G401 (cell line): ENCODE measurements at regions not wholly inside any gene's neighbourhood (a gene's known extent, or its start where the extent isn't known, plus 50 kb on each side); places are given as distances from the start of the nearest gene placed in this dataset.
"Not testable (repeated sequence)": the region's sequence is repeated elsewhere in the genome, so short reads cannot be mapped to it uniquely, and the experiment has no call there.

Experiments
- DNase-seq: peaks from one replicate; pipeline ENCODE4 v3.0.0-alpha.2; 2015; ENCODE audit warnings: low spot score
- in situ Hi-C: cut with HindIII; loops from 2 replicates; pipeline ENCODE4 v1.10.0; 2016; ENCODE audit warnings: low sequenced_read_pairs, mixed read lengths

DNA sequence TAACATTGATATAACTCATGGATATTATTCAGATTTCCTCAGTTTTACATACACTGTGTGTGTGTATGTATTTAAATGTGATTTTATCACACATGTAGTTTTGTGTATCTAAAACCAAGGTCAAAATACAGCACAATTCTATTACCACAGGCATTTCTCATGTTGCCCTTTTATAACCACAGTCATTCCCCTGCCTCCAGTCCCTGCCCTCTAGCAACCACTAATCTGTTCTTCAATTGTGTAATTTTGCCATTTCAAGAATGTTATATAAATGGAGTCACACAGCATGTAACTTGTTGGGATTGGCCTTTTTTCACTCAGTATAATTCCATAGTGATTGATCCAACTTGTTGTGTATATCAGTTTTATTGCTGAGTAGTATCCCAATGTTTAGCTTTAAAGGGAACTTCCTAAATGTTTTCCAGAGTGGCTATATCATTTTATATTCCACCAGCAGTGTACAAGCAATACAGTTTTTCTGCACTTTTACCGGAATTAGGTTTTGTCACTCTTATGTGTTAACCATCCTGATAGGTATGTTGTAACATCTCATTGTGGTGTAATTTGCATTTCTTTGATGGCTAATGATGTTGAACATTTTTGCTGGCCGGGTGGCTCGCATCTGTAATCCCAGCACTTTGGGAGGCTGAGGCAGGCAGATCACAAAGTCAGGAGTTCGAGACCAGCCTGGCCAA lies 338.2 kb downstream of the SOX4 start:
- in situ Hi-C loops, result no loop called here
- no peak for DNase-seq

DNA sequence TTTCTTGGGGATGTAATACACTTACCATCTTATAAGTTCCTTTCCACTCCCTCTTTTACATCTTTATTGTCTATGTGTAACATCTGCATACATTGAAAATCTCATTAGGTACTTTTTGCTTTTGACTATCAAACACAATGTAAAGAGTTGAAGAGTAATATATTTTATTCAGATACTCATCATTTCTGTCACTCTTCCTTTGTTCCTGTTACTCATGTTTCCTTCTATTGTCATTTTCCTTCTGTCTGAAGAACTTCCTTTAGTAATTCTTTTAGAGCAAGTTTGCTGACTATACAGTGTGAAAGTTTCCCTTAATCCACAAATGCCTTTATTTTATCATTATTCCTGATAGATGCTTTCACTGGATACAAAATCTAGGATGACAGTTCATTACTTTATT lies 339.8 kb downstream of the SOX4 start:
- in situ Hi-C loops, result no loop called here
- no peak for DNase-seq

DNA sequence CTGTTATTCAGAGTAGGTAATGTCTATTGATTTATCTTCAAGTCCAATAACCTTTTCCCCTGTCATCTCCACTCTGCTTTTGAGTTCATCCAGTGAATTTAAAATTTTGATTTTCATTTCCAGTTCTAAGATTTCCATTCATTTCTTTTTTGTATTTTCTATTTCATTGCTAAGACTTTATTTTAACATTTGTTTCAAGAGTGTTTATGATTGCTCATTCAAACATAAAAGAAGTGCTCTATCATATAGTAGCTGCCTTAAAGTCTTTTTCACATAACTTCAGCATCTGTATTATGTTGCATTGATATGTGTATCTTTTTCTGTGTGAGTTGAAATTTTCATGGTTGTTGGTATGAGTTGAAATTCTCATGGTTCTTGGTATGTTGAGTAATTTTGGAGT lies 341.6 kb downstream of the SOX4 start:
- no peak for DNase-seq
- in situ Hi-C loops, result no loop called here

DNA sequence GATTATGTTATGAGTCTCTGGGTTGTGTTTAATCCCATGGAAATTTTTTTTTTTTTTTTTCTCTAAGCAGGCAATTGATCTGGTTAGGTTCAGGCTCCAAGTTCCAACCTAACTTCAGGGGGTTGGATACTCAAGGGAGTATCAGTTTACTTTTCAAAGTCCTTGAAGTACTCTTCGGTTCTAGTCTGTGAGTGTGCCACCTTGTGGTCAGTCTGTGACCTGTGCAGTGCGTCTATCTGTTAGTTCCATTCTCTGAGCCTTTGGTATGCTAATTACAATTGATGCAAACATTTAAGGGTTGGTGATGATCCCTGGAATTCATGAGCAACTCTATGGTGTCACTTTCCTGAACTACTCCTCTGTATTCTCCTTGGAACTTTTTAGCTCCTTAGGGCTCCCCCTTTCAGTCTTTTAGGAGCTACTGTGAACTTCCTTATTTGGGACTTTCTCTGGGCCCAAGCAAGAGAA lies 342.0 kb downstream of the SOX4 start:
- in situ Hi-C loops, result no loop called here
- no peak for DNase-seq

- in situ Hi-C loops, result no loop called here
- no peak for DNase-seq
Observed at GRCh38 chr6:21937466-21937865, 343.9 kb downstream of the SOX4 start.

DNA sequence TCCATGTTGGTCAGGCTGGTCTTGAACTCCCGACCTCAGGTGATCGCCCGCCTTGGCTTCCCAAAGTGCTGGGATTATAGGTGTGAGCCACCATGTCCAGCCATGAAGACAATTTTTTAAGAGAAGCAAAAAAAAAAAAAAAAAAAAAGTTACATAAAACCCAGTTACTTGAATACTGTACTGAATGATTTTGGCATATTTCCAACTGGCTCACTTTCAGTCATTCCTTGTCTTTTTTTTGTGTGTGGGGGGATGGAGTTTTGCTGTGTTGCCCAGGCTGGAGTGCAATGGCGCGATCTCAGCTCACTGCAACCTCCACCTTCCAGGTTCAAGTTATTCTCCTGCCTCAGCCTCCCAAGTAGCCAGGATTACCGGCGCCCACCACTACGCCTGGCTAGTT lies 345.5 kb downstream of the SOX4 start:
- in situ Hi-C loops, DNase-seq: not testable (repeated sequence)

- in situ Hi-C loops, result no loop called here
- DNase-seq, result no peak
Observed at GRCh38 chr6:21941926-21942325, 348.4 kb downstream of the SOX4 start.

DNA sequence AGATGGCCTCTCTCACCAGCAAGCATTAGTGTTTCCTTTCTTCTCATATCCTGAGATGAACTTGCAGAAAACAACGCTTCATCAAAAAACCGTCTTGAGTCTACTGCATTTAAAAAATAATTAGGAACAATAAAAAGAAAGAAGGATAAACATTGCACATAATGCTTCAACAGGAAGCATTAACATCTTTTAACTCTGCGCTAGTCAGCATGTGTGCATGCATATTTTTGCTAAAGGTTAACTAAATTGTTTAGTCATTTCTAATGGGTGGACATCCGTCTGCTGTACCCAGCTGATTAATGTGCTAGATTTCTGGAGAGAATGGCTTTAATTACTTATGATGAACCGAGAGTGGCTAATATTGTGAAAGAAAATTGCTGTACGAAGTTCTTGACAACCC lies 349.3 kb downstream of the SOX4 start:
- in situ Hi-C loops, result no loop called here
- no peak for DNase-seq

DNA sequence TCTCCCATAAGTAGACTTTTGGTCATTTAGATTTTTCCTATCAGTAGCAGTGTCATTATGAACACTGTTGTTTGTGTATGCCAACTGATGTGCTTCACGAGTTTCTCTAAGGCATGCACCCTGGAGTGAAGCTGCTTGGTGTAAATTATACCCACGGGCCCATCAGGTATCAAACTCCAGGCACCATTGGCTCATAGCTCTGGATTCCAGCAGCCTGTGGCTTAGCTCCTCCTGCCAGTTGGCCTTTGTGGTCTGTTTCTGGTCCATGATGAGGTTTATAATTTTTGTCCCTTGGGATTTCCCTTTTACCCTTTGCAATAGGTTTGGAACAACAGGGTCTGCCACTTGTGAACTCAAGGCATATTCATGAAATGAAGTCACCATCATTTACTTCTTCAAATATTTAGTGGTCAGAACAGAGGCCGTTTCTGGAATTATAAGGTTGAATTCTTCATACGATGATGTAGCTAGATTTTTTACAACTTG lies 350.5 kb downstream of the PRL start:
- in situ Hi-C loops, result no loop called here
- no peak for DNase-seq

DNA sequence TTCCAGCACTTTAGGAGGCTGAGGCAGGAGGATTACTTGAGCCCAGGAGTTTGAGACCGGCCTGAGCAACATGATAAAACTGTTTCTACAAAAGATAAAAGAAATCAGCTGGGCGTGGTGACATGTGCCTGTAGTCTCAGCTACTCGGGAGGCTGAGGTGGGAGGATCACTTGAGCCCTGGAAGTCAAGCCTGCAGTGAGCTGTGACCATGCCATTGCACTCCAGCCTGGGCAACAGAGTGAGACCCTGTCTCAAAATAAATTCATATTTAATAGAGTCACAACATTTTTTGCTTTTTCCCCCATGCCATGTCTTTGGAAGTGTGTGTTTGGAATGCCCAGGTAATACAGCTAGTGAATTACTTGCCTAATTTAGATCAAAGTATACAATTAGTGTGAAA lies 349.6 kb downstream of the PRL start:
- DNase-seq, in situ Hi-C loops: not testable (repeated sequence)

DNA sequence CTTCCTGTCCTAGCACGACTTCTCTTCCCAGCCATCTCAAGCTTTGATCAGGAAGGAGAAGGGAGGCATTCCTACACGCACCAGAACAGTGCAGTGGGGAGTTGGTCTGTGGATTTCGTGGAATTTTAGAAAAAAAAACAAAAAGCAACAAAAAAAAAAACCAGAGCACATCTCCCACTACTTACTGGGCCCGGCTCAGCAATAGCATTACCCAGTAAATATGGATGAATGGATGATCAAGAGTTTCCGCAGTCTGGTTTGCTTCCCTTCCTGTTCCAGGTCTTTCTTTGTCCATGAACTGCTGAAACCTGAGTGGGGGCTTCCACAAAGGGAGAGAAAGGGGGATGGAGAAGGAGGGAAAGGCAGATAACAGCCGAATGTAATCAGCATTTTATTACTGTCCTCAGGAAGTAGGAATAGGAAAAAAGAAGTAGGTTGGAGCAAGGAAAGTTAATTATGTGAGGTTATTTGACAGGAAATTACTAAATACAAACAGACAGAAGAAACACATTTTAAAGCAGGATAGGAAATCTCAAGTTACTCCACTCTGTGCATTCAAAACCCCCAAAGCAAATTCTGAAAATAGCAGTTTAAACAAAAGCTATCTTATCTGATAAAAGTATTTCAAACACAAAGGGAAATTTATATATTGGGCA lies 349.0 kb downstream of the PRL start:
- DNase-seq, result no peak
- in situ Hi-C loops, result no loop called here

GRCh38 chr6:21949211-21949801 lies 347.5 kb downstream of the PRL start:
- DNase-seq, result no peak
- in situ Hi-C loops, result no loop called here

GRCh38 chr6:21952367-21952766 lies 344.5 kb downstream of the PRL start:
- in situ Hi-C loops, result no loop called here

GRCh38 chr6:21953831-21954801 lies 342.7 kb downstream of the PRL start:
- in situ Hi-C loops, result no loop called here
- DNase-seq, result no peak

More at GRCh38 chr6:21952367-21952766, 344.5 kb downstream of the PRL start:
- DNase-seq, result no peak

- in situ Hi-C loops, result no loop called here
Observed at GRCh38 chr6:21955053-21955595, 341.7 kb downstream of the PRL start.

DNA sequence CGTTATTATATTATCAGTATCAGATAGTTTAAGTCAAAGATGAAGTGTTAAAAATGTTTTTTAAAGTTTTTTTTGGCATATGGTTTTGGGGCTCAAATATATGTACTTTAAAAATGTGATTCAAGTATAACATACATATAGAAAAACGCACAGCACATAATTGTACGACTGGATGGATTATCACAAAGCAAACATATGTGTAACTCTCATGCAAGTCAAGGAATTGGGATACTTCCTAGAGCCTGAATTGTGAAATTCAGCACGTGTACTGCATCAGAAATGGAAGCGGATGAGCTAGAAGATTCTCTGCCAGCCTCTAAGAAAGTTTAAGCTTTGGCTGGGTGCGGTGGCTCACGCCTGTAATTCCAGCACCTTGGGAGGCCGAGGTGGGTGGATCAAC lies 340.9 kb downstream of the PRL start:
- in situ Hi-C loops, result no loop called here
- no peak for DNase-seq

More at GRCh38 chr6:21955053-21955595, 341.7 kb downstream of the PRL start:
- no peak for DNase-seq

DNA sequence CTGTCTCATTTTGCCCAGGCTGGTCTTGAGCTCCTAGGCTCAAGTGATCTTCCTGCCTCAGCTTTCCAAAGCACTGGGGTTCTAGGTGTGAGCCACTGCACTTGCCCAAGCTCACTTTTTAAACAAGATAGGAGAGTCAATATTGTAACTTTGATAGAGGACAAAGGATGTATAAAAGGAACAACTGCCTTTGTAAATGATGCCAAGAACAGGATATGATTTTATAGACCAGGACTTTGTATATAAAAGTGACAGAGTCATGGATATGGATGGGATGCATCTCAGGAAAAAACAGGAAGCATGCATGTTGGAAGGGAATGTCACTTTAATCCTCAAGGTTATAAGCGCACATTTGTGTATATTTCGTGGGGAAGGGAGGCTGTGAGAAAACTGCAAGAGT lies 338.4 kb downstream of the PRL start:
- in situ Hi-C loops, result no loop called here
- no peak for DNase-seq

- in situ Hi-C loops, result no loop called here
- no peak for DNase-seq
Observed at GRCh38 chr6:21961226-21961625, 335.6 kb downstream of the PRL start.

DNA sequence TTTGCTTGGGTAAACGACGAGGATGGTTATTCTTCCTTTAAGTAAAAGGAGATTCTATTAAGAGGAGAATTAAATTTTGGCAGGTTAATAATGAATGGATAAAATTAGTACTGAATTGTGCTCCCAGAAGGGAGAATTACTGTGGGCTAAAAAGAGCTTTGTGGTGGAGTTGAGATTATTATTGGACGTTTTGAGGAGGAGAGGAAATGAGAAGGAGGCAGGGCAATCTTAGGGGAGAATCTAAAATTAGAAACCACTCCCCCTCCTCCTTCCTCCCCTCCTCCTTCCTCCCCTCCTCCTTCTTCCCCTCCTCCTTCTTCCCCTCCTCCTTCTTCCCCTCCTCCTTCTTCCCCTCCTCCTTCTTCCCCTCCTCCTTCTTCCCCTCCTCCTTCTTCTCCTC lies 331.8 kb downstream of the PRL start:
- in situ Hi-C loops, result no loop called here

More for the DNA sequence above, 331.8 kb downstream of the PRL start:
- DNase-seq, result no peak
